WI38 (cell line): ENCODE measurements at regions not wholly inside any gene's neighbourhood (a gene's known extent, or its start where the extent isn't known, plus 50 kb on each side); places are given as distances from the start of the nearest gene placed in this dataset.
A peak's percentile ranks its signal among the peaks of the same experiment; 100 is the strongest.

Source experiments
- H3K4me3 ChIP-seq: 2 replicates; pipeline ENCODE4 v1.5.1; 2011; ENCODE audit warnings: low read depth, mild to moderate bottlenecking, control low read depth, low read length
- TF ChIP-seq, protein P1 (sequence below): IDR thresholded peaks from 2 replicates; pipeline ENCODE4 v1.5.1; 2012; ENCODE audit warnings: low read depth, mild to moderate bottlenecking, control low read depth, low read length

- TF ChIP-seq, protein P1, sequence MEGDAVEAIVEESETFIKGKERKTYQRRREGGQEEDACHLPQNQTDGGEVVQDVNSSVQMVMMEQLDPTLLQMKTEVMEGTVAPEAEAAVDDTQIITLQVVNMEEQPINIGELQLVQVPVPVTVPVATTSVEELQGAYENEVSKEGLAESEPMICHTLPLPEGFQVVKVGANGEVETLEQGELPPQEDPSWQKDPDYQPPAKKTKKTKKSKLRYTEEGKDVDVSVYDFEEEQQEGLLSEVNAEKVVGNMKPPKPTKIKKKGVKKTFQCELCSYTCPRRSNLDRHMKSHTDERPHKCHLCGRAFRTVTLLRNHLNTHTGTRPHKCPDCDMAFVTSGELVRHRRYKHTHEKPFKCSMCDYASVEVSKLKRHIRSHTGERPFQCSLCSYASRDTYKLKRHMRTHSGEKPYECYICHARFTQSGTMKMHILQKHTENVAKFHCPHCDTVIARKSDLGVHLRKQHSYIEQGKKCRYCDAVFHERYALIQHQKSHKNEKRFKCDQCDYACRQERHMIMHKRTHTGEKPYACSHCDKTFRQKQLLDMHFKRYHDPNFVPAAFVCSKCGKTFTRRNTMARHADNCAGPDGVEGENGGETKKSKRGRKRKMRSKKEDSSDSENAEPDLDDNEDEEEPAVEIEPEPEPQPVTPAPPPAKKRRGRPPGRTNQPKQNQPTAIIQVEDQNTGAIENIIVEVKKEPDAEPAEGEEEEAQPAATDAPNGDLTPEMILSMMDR, result peak; percentile 45; the same call in 1 of the 2 replicates
- no peak overlapping the region for H3K4me3 ChIP-seq
Observed at GRCh38 chr18:60549338-60549960, 176.9 kb upstream of the MC4R start.

DNA sequence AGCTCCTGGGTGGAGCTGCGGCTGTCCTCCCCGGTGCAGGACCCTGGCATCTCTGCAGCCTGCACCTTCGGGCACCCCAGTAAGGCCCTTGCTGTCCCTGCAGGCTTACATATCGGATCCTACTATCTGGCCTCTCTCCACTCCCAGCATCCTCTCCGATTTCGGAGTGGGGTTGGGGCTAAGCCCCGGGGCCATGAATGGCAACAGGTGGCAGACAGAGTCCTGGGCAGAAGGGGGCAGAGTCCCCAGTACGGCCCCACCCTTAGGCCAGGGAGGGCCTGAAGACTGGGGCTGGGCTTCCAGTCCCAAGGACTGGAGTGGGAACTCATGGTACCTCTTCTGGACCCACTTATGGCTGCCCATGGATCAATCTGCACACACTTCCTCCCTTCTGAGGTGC is 180.4 kb upstream of the MC4R start:
- H3K4me3 ChIP-seq, result no peak overlapping the region
- TF ChIP-seq, protein P1, result no peak

DNA sequence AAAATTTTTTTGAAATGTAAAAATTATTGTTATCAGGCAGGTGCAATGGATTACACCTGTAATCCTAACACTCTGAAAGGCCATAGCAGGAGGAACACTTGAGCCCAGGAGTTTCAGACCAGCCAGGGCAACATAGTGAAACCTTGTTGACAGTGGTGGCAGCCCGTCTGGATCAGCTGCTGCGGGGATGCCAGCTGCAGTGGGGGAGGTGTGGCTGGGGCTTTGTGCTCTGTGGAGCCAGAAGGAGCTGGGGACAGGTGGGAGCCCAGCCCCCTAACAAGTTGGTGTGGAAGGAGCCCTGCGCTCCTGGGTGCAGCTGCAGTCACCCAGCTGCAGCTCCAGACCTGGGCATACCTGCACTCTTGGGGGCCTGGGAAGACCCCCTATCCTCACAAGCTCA is 182.4 kb upstream of the MC4R start:
- TF ChIP-seq, protein P1, result no peak
- no peak overlapping the region for H3K4me3 ChIP-seq

DNA sequence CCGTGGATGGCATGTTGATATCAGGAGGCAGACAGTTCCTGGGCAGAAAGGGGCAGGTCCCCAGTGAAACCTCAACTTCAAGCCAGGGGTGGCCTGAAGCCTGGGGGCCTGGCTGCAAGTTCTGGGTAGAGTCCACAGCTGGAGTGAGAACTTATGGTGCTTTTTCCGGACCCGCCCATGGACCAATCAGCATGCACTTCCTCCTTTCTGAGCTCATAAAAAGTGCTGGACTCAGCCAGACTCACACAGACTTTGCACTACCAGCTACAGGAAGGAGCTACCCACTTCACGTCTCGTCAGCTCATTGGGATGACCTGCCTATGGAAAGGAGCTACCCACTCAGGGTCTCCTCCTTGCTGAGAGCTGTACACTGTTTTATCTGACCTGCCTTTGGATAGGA is 183.1 kb upstream of the MC4R start:
- TF ChIP-seq, protein P1, result no peak
- H3K4me3 ChIP-seq, result no peak overlapping the region

GRCh38 chr18:60556326-60556725 is 183.8 kb upstream of the MC4R start:
- H3K4me3 ChIP-seq, result no peak overlapping the region
- TF ChIP-seq, protein P1, result no peak

GRCh38 chr18:60560071-60560470 is 187.5 kb upstream of the MC4R start:
- TF ChIP-seq, protein P1, result no peak
- no peak overlapping the region for H3K4me3 ChIP-seq

- no peak overlapping the region for H3K4me3 ChIP-seq
- TF ChIP-seq, protein P1, result no peak
Observed at GRCh38 chr18:60563082-60563481, 190.5 kb upstream of the MC4R start.
